PC-3 (cell line): ENCODE measurements at regions not wholly inside any gene's neighbourhood (a gene's known extent, or its start where the extent isn't known, plus 50 kb on each side); places are given as distances from the start of the nearest gene placed in this dataset.
A peak's percentile ranks its signal among the peaks of the same experiment; 100 is the strongest.

Source experiments
- ATAC-seq: fragments of 200-7000 bp; cut with Tn5 transposase; 2 replicates; pipeline ENCODE4 v1.9.1; 2020; ENCODE audit warnings: mild to moderate bottlenecking, moderate library complexity
- BruUV-seq: library from RNA; stranded (reverse); fragments of 400-500 nt; replicated peaks from 2 replicates; lab custom pipeline; 2021; lab: Mats Ljungman, UMichigan
- CTCF ChIA-PET: fragments of 300-600 bp; sonication (Branson Sonifier 250); formaldehyde crosslinking; loops from one replicate; lab custom pipeline; 2022; ENCODE audit warnings: antibody characterized with exemption; lab: Charles Lee
- POLR2A ChIA-PET: fragments of 300-600 bp; sonication (Branson Sonifier 250); formaldehyde crosslinking; loops from one replicate; lab custom pipeline; 2022; ENCODE audit warnings: antibody characterized with exemption; ENCODE audit not compliant: unreplicated experiment; lab: Charles Lee
- DNase-seq: peaks from one replicate; pipeline ENCODE4 v3.0.0-alpha.2; 2015
- H2AFZ ChIP-seq: fragments of 300-600 bp; sonication (generic); 2 replicates; pipeline ENCODE4 v1.6.0; 2016; ENCODE audit warnings: antibody characterized with exemption, low read length
- H3F3A ChIP-seq: fragments of 300-600 bp; sonication (generic); one replicate; pipeline ENCODE4 v1.6.0; 2017; ENCODE audit warnings: antibody characterized with exemption, low read length, control low read depth, mild to moderate bottlenecking; ENCODE audit not compliant: unreplicated experiment
- H3K27ac ChIP-seq: fragments of 300-600 bp; sonication (generic); 2 replicates; pipeline ENCODE4 v1.5.1; 2016; ENCODE audit warnings: mild to moderate bottlenecking, low read length
- H3K27me3 ChIP-seq: fragments of 300-600 bp; sonication (generic); 2 replicates; pipeline ENCODE4 v1.6.1; 2016; ENCODE audit warnings: low read length, mixed read lengths
- H3K36me3 ChIP-seq: fragments of 300-600 bp; sonication (generic); 2 replicates; pipeline ENCODE4 v1.6.1; 2016; ENCODE audit warnings: low read depth, mixed run types, low read length, mixed read lengths
- H3K4me1 ChIP-seq: fragments of 300-600 bp; sonication (generic); 2 replicates; pipeline ENCODE4 v1.5.1; 2016; ENCODE audit warnings: low read length; ENCODE audit not compliant: insufficient read depth
- H3K4me2 ChIP-seq: fragments of 300-600 bp; sonication (generic); 2 replicates; pipeline ENCODE4 v1.6.0; 2016; ENCODE audit warnings: low read length
- H3K4me3 ChIP-seq: fragments of 300-600 bp; sonication (generic); 2 replicates; pipeline ENCODE4 v1.5.1; 2016; ENCODE audit warnings: mild to moderate bottlenecking, low read length, mixed read lengths
- H3K79me2 ChIP-seq: fragments of 300-600 bp; sonication (generic); 2 replicates; pipeline ENCODE4 v1.6.1; 2017; ENCODE audit warnings: low read length, mixed read lengths
- H3K9ac ChIP-seq: fragments of 300-600 bp; sonication (generic); 2 replicates; pipeline ENCODE4 v1.6.0; 2016; ENCODE audit warnings: mild to moderate bottlenecking, low read length
- H3K9me2 ChIP-seq: fragments of 300-600 bp; sonication (generic); replicated peaks from 2 replicates; pipeline ENCODE4 v1.6.1; 2016; ENCODE audit warnings: mixed run types, low read length, mixed read lengths
- H3K9me3 ChIP-seq: fragments of 300-600 bp; sonication (generic); 2 replicates; pipeline ENCODE4 v1.6.1; 2016; ENCODE audit warnings: low read length, mixed read lengths
- H4K20me1 ChIP-seq: fragments of 300-600 bp; sonication (generic); 2 replicates; pipeline ENCODE4 v1.6.1; 2016; ENCODE audit warnings: low read length, mixed read lengths
- CTCF ChIP-seq: fragments of 300-600 bp; sonication (generic); conservative IDR thresholded peaks from 2 replicates; pipeline ENCODE4 v1.5.1; 2017; ENCODE audit warnings: antibody characterized with exemption, low read depth, mild to moderate bottlenecking, low read length
- EZH2 ChIP-seq: fragments of 300-600 bp; sonication (generic); IDR thresholded peaks from one replicate; pipeline ENCODE4 v1.6.1; 2017; ENCODE audit warnings: antibody characterized with exemption, mild to moderate bottlenecking, low read length; ENCODE audit not compliant: unreplicated experiment
- EZH2phosphoT487 ChIP-seq: fragments of 300-600 bp; sonication (generic); IDR thresholded peaks from 2 replicates; pipeline ENCODE4 v1.6.1; 2018; ENCODE audit warnings: mild to moderate bottlenecking, antibody characterized with exemption, low read length, borderline replicate concordance
- intact Hi-C: fragments of 100-400 bp; cut with micrococcal nuclease; formaldehyde crosslinking; loops from 2 replicates; pipeline ENCODE4 v1.9.0; 2023

- H4K20me1 ChIP-seq: no peaks in the 10 kb centered on the region
- peak overlapping the region; percentile 49 for H2AFZ ChIP-seq
- peak; percentile 76 for DNase-seq
- intact Hi-C loops: loop anchor here (1.0 kb wide), 1 partner anchor 34 kb away; no protein-coding TSS in a partner anchor
- ChIA-PET CTCF (no interaction called here), POLR2A (no interaction called here)
- H3K4me2 ChIP-seq: peak overlapping the region; percentile 37
- no peaks in the 10 kb centered on the region for H3F3A ChIP-seq
- BruUV-seq: no TSS peak
- no peaks in the 10 kb centered on the region for H3K27me3 ChIP-seq
- ATAC-seq: peak; percentile 73
- H3K27ac ChIP-seq: peak overlapping the region; percentile 42
- H3K9me2 ChIP-seq: no peaks in the 10 kb centered on the region
- no peak overlapping the region; the same call in 1 of the 2 replicates for H3K9ac ChIP-seq
- no peaks in the 10 kb centered on the region for H3K9me3 ChIP-seq
- H3K4me1 ChIP-seq: peaks cover 16% of the 10 kb centered on the region
- no peak for TF ChIP-seq EZH2
- no peak for TF ChIP-seq CTCF
- no peak for TF ChIP-seq EZH2phosphoT487
- H3K4me3 ChIP-seq: no peak overlapping the region
- no peaks in the 10 kb centered on the region for H3K36me3 ChIP-seq
- H3K79me2 ChIP-seq: no peaks in the 10 kb centered on the region
Observed at GRCh38 chr12:124715121-124715990, 147.9 kb upstream of the NCOR2 start.

- H4K20me1 ChIP-seq: no peaks in the 10 kb centered on the region
- no peak overlapping the region for H3K9ac ChIP-seq
- H2AFZ ChIP-seq: no peak overlapping the region
- intact Hi-C loops: no loop called here
- no peak for ATAC-seq
- ChIA-PET POLR2A (no interaction called here), CTCF (no interaction called here)
- no TSS peak for BruUV-seq
- no peaks in the 10 kb centered on the region for H3K9me3 ChIP-seq
- H3K36me3 ChIP-seq: no peaks in the 10 kb centered on the region
- no peak overlapping the region for H3K4me3 ChIP-seq
- no peak overlapping the region for H3K27ac ChIP-seq
- no peaks in the 10 kb centered on the region for H3K79me2 ChIP-seq
- no peaks in the 10 kb centered on the region for H3K27me3 ChIP-seq
- TF ChIP-seq CTCF (no peak), EZH2phosphoT487 (no peak), EZH2 (no peak)
- H3F3A ChIP-seq: no peaks in the 10 kb centered on the region
- DNase-seq: no peak
- no peaks in the 10 kb centered on the region for H3K9me2 ChIP-seq
- peaks cover 12% of the 10 kb centered on the region for H3K4me1 ChIP-seq
- no peak overlapping the region for H3K4me2 ChIP-seq
Observed at GRCh38 chr12:124713436-124714082, 146.1 kb upstream of the NCOR2 start.

- no TSS peak for BruUV-seq
- Histone ChIP-seq H3K9me2 (no peaks in the 10 kb centered on the region), H3K27me3 (no peaks in the 10 kb centered on the region), H4K20me1 (no peaks in the 10 kb centered on the region), H3F3A (no peaks in the 10 kb centered on the region), H2AFZ (no peak overlapping the region), H3K4me2 (no peak overlapping the region), H3K4me3 (no peak overlapping the region), H3K27ac (no peak overlapping the region), H3K9me3 (no peaks in the 10 kb centered on the region), H3K4me1 (peaks cover 12% of the 10 kb centered on the region), H3K36me3 (no peaks in the 10 kb centered on the region), H3K9ac (no peak overlapping the region), H3K79me2 (no peaks in the 10 kb centered on the region)
- DNase-seq: no peak
- intact Hi-C loops: no loop called here
- ChIA-PET CTCF (no interaction called here), POLR2A (no interaction called here)
- no peak for ATAC-seq
- TF ChIP-seq EZH2phosphoT487 (no peak), EZH2 (no peak), CTCF (no peak)
Observed at GRCh38 chr12:124713041-124713435, 145.6 kb upstream of the NCOR2 start.
